ENCODE measurements at regions not wholly inside any gene's neighbourhood (a gene's known extent, or its start where the extent isn't known, plus 50 kb on each side); places are given as distances from the start of the nearest gene placed in this dataset.
"Not testable (repeated sequence)": the region's sequence is repeated elsewhere in the genome, so short reads cannot be mapped to it uniquely, and the experiment has no call there.

DNA sequence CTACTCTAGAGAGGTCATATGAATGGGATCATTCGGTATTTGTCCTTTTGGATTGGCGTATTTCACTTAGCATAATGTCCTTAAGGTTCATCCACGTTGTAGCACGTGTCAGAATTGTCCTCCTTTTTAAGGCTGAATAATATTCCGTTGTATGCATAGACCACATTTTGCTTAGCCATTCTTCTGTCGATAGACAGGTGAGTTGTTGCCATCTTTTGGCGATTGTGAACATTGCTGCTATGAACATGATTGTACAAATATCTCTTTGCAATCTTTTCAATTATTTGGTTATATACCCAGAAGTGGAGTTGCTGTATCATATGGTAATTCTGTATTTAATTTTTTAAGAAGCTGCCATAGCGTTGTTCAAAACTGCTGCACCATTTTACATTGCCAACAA lies 52.4 kb upstream of the GOLGA8J start:
- no peaks in the 10 kb centered on the region for H3K27me3 Mint-ChIP-seq
- H3K9me3 Mint-ChIP-seq: peaks cover 5 to 6% of the 10 kb centered on the region in 2 donors
- no peak for ATAC-seq (replicated peaks)
- no peak for DNase-seq
- H3K4me3 Mint-ChIP-seq: no peak overlapping the region
- no peak overlapping the region for H3K27ac Mint-ChIP-seq
- H3K4me1 Mint-ChIP-seq: no peaks in the 10 kb centered on the region
- H3K36me3 Mint-ChIP-seq: no peaks in the 10 kb centered on the region

DNA sequence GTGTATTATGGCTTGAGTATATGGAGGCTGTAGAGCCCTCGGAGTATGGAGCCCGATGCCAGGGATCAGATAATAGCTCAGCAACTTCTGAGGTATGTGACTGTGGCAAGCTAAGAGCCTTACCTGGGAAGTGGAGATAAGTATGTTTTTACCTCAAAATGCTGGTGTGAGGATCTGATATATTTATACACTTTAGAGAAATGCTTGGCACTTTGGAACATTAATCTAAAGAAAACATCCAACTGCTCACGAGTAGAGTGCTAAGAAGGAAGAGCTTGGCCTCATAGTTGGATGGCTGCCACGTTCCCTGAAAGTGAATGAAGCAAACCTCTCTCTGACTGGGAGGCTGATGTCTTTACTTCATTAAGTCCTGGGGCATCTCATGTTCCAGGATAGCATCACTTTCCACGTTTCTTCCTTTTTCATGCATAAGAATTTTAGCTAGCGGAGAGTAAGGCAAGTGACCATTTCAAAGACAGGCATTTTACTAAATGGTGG lies 58.9 kb upstream of the GOLGA8J start:
- H3K27ac Mint-ChIP-seq: no peak overlapping the region
- DNase-seq: no peak
- H3K36me3 Mint-ChIP-seq: no peaks in the 10 kb centered on the region
- no peak for ATAC-seq (replicated peaks)
- H3K27me3 Mint-ChIP-seq: peaks cover 6 to 13% of the 10 kb centered on the region in 2 donors
- H3K4me1 Mint-ChIP-seq: no peaks in the 10 kb centered on the region
- no peaks in the 10 kb centered on the region for H3K9me3 Mint-ChIP-seq
- H3K4me3 Mint-ChIP-seq: no peak overlapping the region

DNA sequence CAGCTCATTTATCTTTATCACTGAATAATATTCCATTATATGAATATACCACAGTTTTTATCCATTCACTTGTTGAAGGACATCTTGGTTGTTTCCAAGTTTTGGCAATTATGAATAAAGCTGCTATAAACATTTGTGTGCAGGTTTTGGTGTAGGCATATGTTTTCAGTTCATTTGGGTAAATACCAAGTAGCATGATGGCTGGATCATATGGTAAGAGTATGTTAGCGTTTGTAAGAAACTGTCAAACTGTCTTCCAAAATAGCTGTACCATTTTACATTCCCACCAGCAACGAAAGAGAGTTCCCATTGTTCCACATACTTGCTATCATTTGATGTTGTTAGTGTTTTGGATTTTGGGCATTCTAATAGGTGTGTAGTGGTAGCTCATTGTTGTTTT lies 72.0 kb upstream of the GOLGA8J start:
- H3K27me3 Mint-ChIP-seq: no peaks in the 10 kb centered on the region
- no peak overlapping the region for H3K4me3 Mint-ChIP-seq
- DNase-seq (no peak), ATAC-seq (replicated peaks) (no peak)
- no peak overlapping the region for H3K27ac Mint-ChIP-seq
- H3K4me1 Mint-ChIP-seq: no peaks in the 10 kb centered on the region
- H3K9me3 Mint-ChIP-seq: no peaks in the 10 kb centered on the region
- H3K36me3 Mint-ChIP-seq: no peaks in the 10 kb centered on the region

DNA sequence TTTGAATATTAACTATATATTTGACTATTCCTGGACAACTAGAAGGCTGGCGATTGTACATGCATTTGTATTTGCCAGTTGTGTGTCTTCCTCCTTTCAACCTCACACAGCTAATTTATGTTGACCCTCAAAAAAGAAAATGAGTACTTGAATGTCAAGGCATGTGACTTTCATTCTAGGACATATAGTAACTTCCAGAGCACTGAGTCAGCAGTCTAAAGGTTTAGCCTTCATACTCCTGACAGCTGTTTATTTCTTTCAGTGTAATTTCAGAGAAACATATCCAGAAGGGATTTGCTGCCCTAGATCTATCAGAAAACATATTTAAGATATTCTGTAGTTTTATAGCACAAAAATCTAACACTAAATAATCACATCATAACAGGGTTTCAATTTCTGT lies 74.6 kb upstream of the GOLGA8J start:
- no peaks in the 10 kb centered on the region for H3K9me3 Mint-ChIP-seq
- DNase-seq (no peak), ATAC-seq (replicated peaks) (no peak)
- no peaks in the 10 kb centered on the region for H3K4me1 Mint-ChIP-seq
- H3K36me3 Mint-ChIP-seq: no peaks in the 10 kb centered on the region
- H3K27ac Mint-ChIP-seq: no peak overlapping the region
- H3K4me3 Mint-ChIP-seq: no peak overlapping the region
- no peaks in the 10 kb centered on the region for H3K27me3 Mint-ChIP-seq

DNA sequence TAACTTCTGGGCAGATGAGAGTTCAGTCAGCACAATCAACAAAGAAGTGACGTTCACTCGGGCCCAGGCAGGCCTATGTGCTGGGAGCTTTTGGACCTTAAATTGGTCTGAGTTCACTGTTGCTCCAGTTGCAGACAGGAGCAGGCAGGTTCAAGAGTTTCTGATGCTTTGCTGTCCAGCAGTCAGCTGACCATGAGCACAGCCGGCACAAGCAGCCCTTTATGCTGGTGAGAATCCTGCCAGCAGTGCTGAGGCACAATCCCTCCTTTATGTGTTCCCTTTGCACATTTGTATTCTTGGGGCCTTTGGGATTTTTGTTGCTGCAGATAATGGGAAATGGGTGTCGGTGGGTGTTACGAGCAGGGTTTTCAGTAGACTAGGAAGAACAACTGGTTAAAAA lies 81.2 kb upstream of the GOLGA8J start:
- no peaks in the 10 kb centered on the region for H3K27me3 Mint-ChIP-seq
- no peak overlapping the region for H3K27ac Mint-ChIP-seq
- H3K9me3 Mint-ChIP-seq: peaks cover 0 to 1% of the 10 kb centered on the region in 2 donors
- no peaks in the 10 kb centered on the region for H3K4me1 Mint-ChIP-seq
- ATAC-seq (replicated peaks): no peak
- no peak overlapping the region for H3K4me3 Mint-ChIP-seq
- no peak for DNase-seq
- no peaks in the 10 kb centered on the region for H3K36me3 Mint-ChIP-seq

DNA sequence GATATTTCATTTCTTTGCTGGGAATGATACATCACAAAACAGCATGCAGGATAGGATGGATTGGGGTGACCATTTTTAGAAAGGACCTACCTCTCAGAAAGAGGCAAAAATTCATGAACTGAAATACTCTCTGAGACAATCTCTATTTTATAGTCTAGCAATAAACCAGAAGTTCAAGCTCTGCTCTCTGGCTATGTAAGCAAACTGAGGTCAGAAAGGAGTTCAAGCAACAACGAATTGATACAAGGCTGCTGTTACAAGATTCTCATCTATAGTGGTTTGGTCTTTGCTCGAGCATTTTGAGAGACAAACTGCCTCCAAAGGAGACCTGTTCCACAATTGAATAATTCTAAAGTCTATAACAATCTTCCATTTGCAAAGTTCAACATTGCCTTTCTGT lies 84.7 kb upstream of the GOLGA8J start:
- DNase-seq (no peak), ATAC-seq (replicated peaks) (no peak)
- peaks cover 0 to 4% of the 10 kb centered on the region in 2 donors for H3K9me3 Mint-ChIP-seq
- no peak overlapping the region for H3K27ac Mint-ChIP-seq
- H3K4me3 Mint-ChIP-seq: no peak overlapping the region
- H3K4me1 Mint-ChIP-seq: no peaks in the 10 kb centered on the region
- no peaks in the 10 kb centered on the region for H3K36me3 Mint-ChIP-seq
- no peaks in the 10 kb centered on the region for H3K27me3 Mint-ChIP-seq

DNA sequence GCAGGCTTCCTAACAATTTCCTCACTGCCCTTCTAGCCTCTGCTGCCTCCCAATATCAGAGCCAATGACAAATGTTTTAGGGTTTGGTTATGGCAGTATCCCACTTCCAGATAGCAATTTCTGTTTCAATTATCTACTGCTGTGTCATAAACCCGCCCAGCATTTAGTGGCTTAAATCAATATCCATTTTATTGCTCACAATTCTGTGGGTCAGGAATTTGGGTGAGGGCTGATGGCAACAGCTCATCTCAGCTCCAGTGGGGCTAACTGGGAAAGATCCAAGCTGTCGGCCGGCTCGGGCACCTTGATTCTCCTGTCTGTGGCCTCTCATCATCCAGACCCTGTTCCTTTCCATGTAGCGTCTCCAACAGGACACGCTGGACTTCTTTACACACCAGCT lies 85.3 kb upstream of the GOLGA8J start:
- Mint-ChIP-seq H3K9me3 (peaks cover 0 to 4% of the 10 kb centered on the region in 2 donors), H3K27me3 (no peaks in the 10 kb centered on the region), H3K4me1 (no peaks in the 10 kb centered on the region), H3K4me3 (no peak overlapping the region), H3K27ac (no peak overlapping the region), H3K36me3 (no peaks in the 10 kb centered on the region)
- ATAC-seq (replicated peaks) (no peak), DNase-seq (no peak)

DNA sequence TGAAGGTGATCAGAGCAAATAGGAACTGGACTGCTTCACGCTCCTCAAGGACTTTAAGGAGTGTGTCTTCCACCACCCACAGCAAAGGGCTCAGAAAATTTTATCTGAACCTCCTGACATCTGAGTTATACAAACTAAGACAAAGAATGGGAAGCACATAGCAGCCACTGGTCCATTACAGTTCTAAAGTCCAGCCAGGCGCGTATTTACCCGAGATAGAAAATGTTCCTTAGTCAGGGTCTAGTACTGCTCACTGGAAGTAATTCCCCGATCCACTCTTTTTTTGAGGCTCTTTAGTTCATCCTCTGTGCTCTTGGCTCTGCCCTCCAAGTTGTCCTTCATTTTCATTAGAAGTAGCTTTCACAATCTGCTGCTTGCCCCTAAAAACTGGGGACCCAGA lies 88.5 kb upstream of the GOLGA8J start:
- ATAC-seq (replicated peaks): no peak
- H3K36me3 Mint-ChIP-seq: no peaks in the 10 kb centered on the region
- peaks cover 0 to 3% of the 10 kb centered on the region in 2 donors for H3K9me3 Mint-ChIP-seq
- H3K27ac Mint-ChIP-seq: no peak overlapping the region
- DNase-seq: no peak
- no peak overlapping the region for H3K4me3 Mint-ChIP-seq
- H3K4me1 Mint-ChIP-seq: no peaks in the 10 kb centered on the region
- H3K27me3 Mint-ChIP-seq: no peaks in the 10 kb centered on the region

DNA sequence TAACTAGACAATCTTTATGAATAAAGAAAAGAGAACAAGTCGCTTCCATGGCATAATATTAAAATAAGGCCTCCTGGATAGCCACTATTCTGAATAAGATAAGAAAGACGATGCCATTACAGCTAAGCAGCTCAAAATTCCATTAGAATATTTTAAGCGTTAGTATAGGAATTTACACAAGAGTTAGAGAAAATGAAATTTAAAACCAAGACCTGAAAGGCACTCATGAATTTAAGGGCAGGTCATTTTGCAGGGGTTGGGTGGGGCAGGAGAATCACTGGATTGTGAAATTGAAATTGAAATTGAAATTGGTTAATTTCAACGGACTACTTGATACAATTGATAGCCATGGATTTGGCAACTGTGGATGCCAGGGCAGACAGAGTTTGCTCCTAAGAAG lies 91.8 kb upstream of the GOLGA8J start:
- Mint-ChIP-seq H3K27me3 (peaks cover 0 to 6% of the 10 kb centered on the region in 2 donors), H3K9me3 (peaks cover 0 to 4% of the 10 kb centered on the region in 2 donors), H3K4me3 (no peak overlapping the region), H3K4me1 (no peaks in the 10 kb centered on the region), H3K27ac (no peak overlapping the region), H3K36me3 (no peaks in the 10 kb centered on the region)
- DNase-seq (no peak), ATAC-seq (replicated peaks) (no peak)

DNA sequence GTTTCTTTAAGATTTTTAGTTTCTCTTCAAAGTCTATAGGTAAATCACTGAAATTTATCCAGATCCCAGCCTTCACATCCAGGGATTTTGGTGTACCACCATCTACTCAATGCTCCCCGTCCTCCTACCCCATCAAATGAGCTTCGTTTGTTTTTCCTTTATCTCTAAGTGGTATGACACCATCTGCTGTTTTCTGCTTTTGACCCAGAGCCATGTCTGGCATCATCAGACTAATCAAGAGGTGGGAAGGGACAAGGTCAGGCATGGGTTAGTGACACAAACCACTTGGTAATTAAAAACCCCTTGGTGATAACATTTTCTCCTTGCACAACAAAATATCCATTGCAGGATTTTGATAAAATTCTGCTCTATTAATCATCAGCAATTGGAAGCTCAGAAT lies 92.7 kb upstream of the GOLGA8J start:
- no peaks in the 10 kb centered on the region for H3K4me1 Mint-ChIP-seq
- H3K27ac Mint-ChIP-seq: no peak overlapping the region
- no peaks in the 10 kb centered on the region for H3K36me3 Mint-ChIP-seq
- peaks cover 0 to 4% of the 10 kb centered on the region in 2 donors for H3K9me3 Mint-ChIP-seq
- DNase-seq (no peak), ATAC-seq (replicated peaks) (no peak)
- H3K27me3 Mint-ChIP-seq: peaks cover 0 to 6% of the 10 kb centered on the region in 2 donors
- H3K4me3 Mint-ChIP-seq: no peak overlapping the region

DNA sequence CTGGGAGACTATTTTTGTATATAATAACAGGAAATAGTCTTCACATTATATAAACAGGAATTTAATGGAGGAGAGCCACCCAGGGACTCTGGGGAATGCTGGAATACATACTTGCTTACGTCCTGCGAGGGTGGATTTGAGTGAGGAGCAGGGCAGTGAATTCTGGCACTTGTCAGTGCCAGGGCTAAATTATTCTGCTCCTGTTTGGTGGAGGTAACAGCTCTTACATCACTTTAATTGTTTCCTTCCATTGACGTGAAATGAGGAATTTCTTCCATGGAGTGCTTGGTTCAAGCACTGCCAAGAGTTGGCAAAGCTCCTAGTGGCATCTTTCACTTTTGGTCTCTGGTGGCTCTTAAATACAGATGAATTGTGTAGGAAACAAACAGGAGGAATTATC lies 94.1 kb upstream of the GOLGA8J start:
- H3K4me3 Mint-ChIP-seq: no peak overlapping the region
- H3K9me3 Mint-ChIP-seq: peaks cover 0 to 1% of the 10 kb centered on the region in 2 donors

DNA sequence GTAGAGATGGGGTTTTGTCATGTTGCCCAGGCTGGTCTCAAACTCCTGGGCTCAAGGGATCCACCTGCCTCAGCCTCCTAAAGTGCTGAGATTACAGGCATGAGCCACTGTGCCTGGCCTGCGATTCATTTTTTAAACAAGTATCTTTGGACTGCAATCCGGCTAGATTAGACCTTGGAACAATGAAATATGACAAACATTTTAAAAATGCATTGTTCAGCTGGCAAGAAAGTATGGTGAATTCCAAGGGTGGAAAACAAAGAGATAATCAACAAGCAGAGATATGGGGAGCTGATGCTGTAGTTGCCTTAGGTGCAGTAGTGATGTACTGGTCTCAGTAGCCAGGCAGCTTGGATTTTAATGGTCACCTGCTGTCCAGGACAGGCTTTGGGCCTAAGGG lies 95.8 kb upstream of the GOLGA8J start:
- no peak for DNase-seq
- ATAC-seq (replicated peaks): no peak

More for the DNA sequence above, 94.1 kb upstream of the GOLGA8J start:
- peaks cover 0 to 6% of the 10 kb centered on the region in 2 donors for H3K27me3 Mint-ChIP-seq
- no peak overlapping the region for H3K27ac Mint-ChIP-seq
- no peak for ATAC-seq (replicated peaks)
- H3K36me3 Mint-ChIP-seq: no peaks in the 10 kb centered on the region
- no peaks in the 10 kb centered on the region for H3K4me1 Mint-ChIP-seq
- DNase-seq: no peak

DNA sequence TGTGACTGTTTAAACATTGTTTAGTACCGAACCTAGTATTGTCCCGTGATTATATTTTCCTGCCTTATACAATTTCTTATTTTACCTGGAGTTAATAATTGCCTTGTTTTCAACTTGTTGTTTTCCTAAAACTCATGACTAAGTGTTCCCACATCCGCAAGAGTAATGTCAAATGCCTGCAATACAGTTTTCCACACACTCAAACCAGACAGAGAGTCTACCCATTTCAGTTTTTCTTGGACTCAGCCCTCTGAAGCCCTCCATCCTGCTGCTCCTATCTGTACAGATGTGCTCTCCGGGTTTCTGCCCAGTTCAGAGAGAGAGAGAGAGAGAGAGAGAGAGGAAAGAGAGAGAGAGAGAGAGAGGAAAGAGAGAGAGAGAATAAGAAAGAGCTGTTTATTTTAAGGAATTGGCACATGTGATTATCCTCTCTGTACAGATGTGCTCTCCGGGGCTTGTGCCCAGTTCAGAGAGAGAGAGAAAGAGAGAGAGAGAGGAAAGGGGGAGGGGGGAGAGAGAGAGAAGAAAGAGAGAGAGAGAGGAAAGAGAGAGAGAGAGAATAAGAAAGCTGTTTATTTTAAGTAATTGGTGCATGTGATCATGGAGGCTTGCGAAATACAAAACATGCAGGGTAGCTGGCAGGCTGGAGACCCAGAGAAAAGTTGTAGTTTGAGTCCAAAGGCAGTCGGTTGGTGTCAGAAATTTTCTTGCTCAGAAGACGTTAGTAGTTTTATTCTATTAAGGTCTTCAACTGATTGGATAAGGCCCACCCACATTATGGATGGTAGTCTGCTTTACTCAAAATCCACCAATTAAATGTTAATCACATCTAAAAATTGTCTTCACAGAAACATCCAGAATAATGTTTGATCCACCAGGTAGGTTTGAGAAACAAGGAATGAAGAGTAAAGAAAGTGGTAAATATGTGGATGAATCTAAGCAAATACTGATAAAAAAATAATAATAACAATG lies 104.1 kb upstream of the GOLGA8J start:
- ATAC-seq (replicated peaks) (no peak), DNase-seq (no peak)
- peaks cover 5 to 6% of the 10 kb centered on the region in 2 donors for H3K9me3 Mint-ChIP-seq
- no peaks in the 10 kb centered on the region for H3K36me3 Mint-ChIP-seq
- no peak overlapping the region for H3K27ac Mint-ChIP-seq
- H3K4me1 Mint-ChIP-seq: no peaks in the 10 kb centered on the region
- peaks cover 0 to 13% of the 10 kb centered on the region in 2 donors for H3K27me3 Mint-ChIP-seq
- H3K4me3 Mint-ChIP-seq: no peak overlapping the region

More for the DNA sequence above, 95.8 kb upstream of the GOLGA8J start:
- Mint-ChIP-seq H3K4me3 (no peak overlapping the region), H3K9me3 (peaks cover 0 to 1% of the 10 kb centered on the region in 2 donors), H3K27me3 (peaks cover 0 to 6% of the 10 kb centered on the region in 2 donors), H3K4me1 (no peaks in the 10 kb centered on the region), H3K36me3 (no peaks in the 10 kb centered on the region), H3K27ac (no peak overlapping the region)

DNA sequence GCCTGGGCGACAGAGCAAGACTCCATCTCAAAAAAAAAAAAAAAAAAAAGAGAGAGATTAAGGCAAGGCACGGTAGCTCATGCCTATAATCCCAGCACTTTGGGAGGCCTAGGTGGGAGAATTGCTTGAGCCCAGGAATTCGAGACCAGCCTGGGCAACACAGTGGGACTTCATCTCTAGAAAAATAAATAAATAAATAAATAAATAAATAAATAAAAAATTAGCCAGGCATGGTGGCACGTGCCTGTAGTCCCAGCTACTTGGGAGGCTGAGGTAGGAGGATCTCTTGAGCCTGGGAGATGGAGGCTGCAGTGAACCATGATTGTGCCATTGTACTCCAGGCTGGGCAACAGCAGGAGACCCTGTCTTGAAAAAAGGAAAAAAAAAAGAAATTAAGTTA lies 108.7 kb upstream of the GOLGA8J start:
- H3K36me3 Mint-ChIP-seq; ATAC-seq (replicated peaks); H3K4me3 Mint-ChIP-seq; H3K9me3 Mint-ChIP-seq; H3K4me1 Mint-ChIP-seq; H3K27ac Mint-ChIP-seq; DNase-seq: not testable (repeated sequence)
- H3K27me3 Mint-ChIP-seq: peaks cover 24 to 52% of the 10 kb centered on the region in 2 donors

DNA sequence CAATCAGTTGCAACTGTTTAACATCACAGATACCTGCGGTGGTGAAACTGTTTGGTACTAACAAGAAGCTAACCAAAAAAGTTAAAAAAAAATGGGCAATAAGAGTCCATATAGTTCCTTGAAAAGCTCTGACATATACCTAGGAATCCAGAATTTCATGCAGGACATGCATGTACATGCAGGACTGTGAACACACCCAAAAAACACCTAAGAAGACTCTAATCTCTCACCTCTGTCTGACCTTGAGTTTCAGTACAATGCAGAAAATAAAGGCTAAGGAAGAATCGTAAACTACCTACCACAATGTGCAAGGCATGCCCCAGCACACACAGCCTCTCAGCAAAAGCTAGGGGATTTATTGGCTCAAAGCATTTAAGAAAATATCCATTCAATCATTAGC lies 110.7 kb upstream of the GOLGA8J start:
- peaks cover 2 to 3% of the 10 kb centered on the region in 2 donors for H3K36me3 Mint-ChIP-seq
- no peaks in the 10 kb centered on the region for H3K4me1 Mint-ChIP-seq
- no peak overlapping the region for H3K4me3 Mint-ChIP-seq
- ATAC-seq (replicated peaks) (no peak), DNase-seq (no peak)
- no peak overlapping the region for H3K27ac Mint-ChIP-seq
- peaks cover 5 to 7% of the 10 kb centered on the region in 2 donors for H3K9me3 Mint-ChIP-seq
- peaks cover 37 to 50% of the 10 kb centered on the region in 2 donors for H3K27me3 Mint-ChIP-seq

All from stimulated activated naive B cell treated with anti-CD40 and anti-IgM and Interleukin-4, amounts not matched to agents 10 μg/mL and 1 μg/mL and 100 μg/mL, for 72 hours (primary cell).